ENCODE measurements at regions not wholly inside any gene's neighbourhood (a gene's known extent, or its start where the extent isn't known, plus 50 kb on each side); places are given as distances from the start of the nearest gene placed in this dataset.

- H3K4me1 ChIP-seq: peaks cover 16% of the 10 kb centered on the region
- H4K20me1 ChIP-seq: no peaks in the 10 kb centered on the region
- H3K27me3 ChIP-seq: no peaks in the 10 kb centered on the region
- no peak overlapping the region for H3K4me3 ChIP-seq
- TF ChIP-seq Cebpa-rat (IDR thresholded peaks at IDR 0.05): no peak
- H3K27ac ChIP-seq: no peak overlapping the region
- H3K9me3 ChIP-seq: no peaks in the 10 kb centered on the region
- H3K36me3 ChIP-seq: no peaks in the 10 kb centered on the region
- no peak overlapping the region for H3K4me2 ChIP-seq
- no peak overlapping the region for H3K9ac ChIP-seq
Measured at GRCh38 chr4:108331905-108332632, 163.3 kb upstream of the LEF1 start.

- H3K9me3 ChIP-seq: no peaks in the 10 kb centered on the region
- peaks cover 22% of the 10 kb centered on the region for H3K4me1 ChIP-seq
- no peaks in the 10 kb centered on the region for H4K20me1 ChIP-seq
- no peak for TF ChIP-seq Cebpa-rat (IDR thresholded peaks at IDR 0.05)
- no peaks in the 10 kb centered on the region for H3K36me3 ChIP-seq
- H3K9ac ChIP-seq: no peak overlapping the region
- no peak overlapping the region for H3K4me2 ChIP-seq
- no peak overlapping the region for H3K27ac ChIP-seq
- no peak overlapping the region for H3K4me3 ChIP-seq
- H3K27me3 ChIP-seq: no peaks in the 10 kb centered on the region
Measured at GRCh38 chr4:108328383-108328732, 159.6 kb upstream of the LEF1 start.

GRCh38 chr4:108327642-108328382 is 159.1 kb upstream of the LEF1 start:
- no peak overlapping the region for H3K4me2 ChIP-seq

GRCh38 chr4:108325561-108325960 is 156.8 kb upstream of the LEF1 start:
- Histone ChIP-seq H3K9ac (no peak overlapping the region), H3K4me3 (no peak overlapping the region), H3K27me3 (no peaks in the 10 kb centered on the region), H3K36me3 (no peaks in the 10 kb centered on the region), H3K4me2 (no peak overlapping the region), H3K9me3 (peaks cover 12% of the 10 kb centered on the region), H4K20me1 (no peaks in the 10 kb centered on the region), H3K4me1 (peaks cover 22% of the 10 kb centered on the region), H3K27ac (no peak overlapping the region)
- TF ChIP-seq Cebpa-rat (IDR thresholded peaks at IDR 0.05): no peak

More at GRCh38 chr4:108327642-108328382, 159.1 kb upstream of the LEF1 start:
- no peak overlapping the region for H3K9ac ChIP-seq
- H3K4me1 ChIP-seq: peaks cover 22% of the 10 kb centered on the region
- TF ChIP-seq Cebpa-rat (IDR thresholded peaks at IDR 0.05): no peak
- no peak overlapping the region for H3K27ac ChIP-seq
- no peaks in the 10 kb centered on the region for H3K27me3 ChIP-seq
- no peak overlapping the region for H3K4me3 ChIP-seq
- H3K36me3 ChIP-seq: no peaks in the 10 kb centered on the region
- H3K9me3 ChIP-seq: no peaks in the 10 kb centered on the region; the same call in 1 of the 2 replicates
- H4K20me1 ChIP-seq: no peaks in the 10 kb centered on the region

GRCh38 chr4:108324450-108324849 is 155.7 kb upstream of the LEF1 start:
- Histone ChIP-seq H3K9ac (no peak overlapping the region), H3K36me3 (no peaks in the 10 kb centered on the region), H3K4me3 (no peak overlapping the region), H4K20me1 (no peaks in the 10 kb centered on the region), H3K4me1 (peaks cover 20% of the 10 kb centered on the region), H3K27ac (no peak overlapping the region), H3K27me3 (no peaks in the 10 kb centered on the region), H3K4me2 (no peak overlapping the region), H3K9me3 (peaks cover 12% of the 10 kb centered on the region)
- no peak for TF ChIP-seq Cebpa-rat (IDR thresholded peaks at IDR 0.05)

GRCh38 chr4:108322497-108322896 is 153.8 kb upstream of the LEF1 start:
- Histone ChIP-seq H3K4me3 (no peak overlapping the region), H3K9me3 (peaks cover 12% of the 10 kb centered on the region)
- no peak for TF ChIP-seq Cebpa-rat (IDR thresholded peaks at IDR 0.05)

GRCh38 chr4:108320061-108320460 is 151.3 kb upstream of the LEF1 start:
- Histone ChIP-seq H3K4me2 (no peak overlapping the region), H3K4me1 (peaks cover 15% of the 10 kb centered on the region)

More at GRCh38 chr4:108322497-108322896, 153.8 kb upstream of the LEF1 start:
- H3K4me1 ChIP-seq: peaks cover 10% of the 10 kb centered on the region
- no peak overlapping the region for H3K9ac ChIP-seq
- H3K4me2 ChIP-seq: no peak overlapping the region
- H3K27me3 ChIP-seq: no peaks in the 10 kb centered on the region
- no peaks in the 10 kb centered on the region for H3K36me3 ChIP-seq
- no peaks in the 10 kb centered on the region for H4K20me1 ChIP-seq
- no peak overlapping the region for H3K27ac ChIP-seq

GRCh38 chr4:108317377-108317776 is 148.6 kb upstream of the LEF1 start:
- no peak overlapping the region for H3K4me2 ChIP-seq
- H3K9me3 ChIP-seq: peaks cover 8% of the 10 kb centered on the region
- no peak overlapping the region for H3K4me3 ChIP-seq
- no peak for TF ChIP-seq Cebpa-rat (IDR thresholded peaks at IDR 0.05)
- no peak overlapping the region for H3K9ac ChIP-seq
- no peaks in the 10 kb centered on the region for H3K36me3 ChIP-seq
- H3K27me3 ChIP-seq: no peaks in the 10 kb centered on the region
- H3K27ac ChIP-seq: no peak overlapping the region
- peaks cover 14% of the 10 kb centered on the region for H3K4me1 ChIP-seq
- H4K20me1 ChIP-seq: no peaks in the 10 kb centered on the region

More at GRCh38 chr4:108320061-108320460, 151.3 kb upstream of the LEF1 start:
- H3K4me3 ChIP-seq: no peak overlapping the region
- TF ChIP-seq Cebpa-rat (IDR thresholded peaks at IDR 0.05): no peak
- peaks cover 12% of the 10 kb centered on the region for H3K9me3 ChIP-seq
- H3K27me3 ChIP-seq: no peaks in the 10 kb centered on the region
- H3K27ac ChIP-seq: no peak overlapping the region
- H3K9ac ChIP-seq: no peak overlapping the region
- H4K20me1 ChIP-seq: no peaks in the 10 kb centered on the region
- no peaks in the 10 kb centered on the region for H3K36me3 ChIP-seq

GRCh38 chr4:108315694-108316093 is 147.0 kb upstream of the LEF1 start:
- Histone ChIP-seq H4K20me1 (no peaks in the 10 kb centered on the region), H3K4me3 (no peak overlapping the region), H3K36me3 (no peaks in the 10 kb centered on the region), H3K4me2 (peak overlapping the region; percentile 63), H3K27ac (no peak overlapping the region), H3K9me3 (peaks cover 4% of the 10 kb centered on the region; the same call in 1 of the 2 replicates), H3K9ac (no peak overlapping the region), H3K4me1 (peaks cover 14% of the 10 kb centered on the region), H3K27me3 (no peaks in the 10 kb centered on the region)
- TF ChIP-seq Cebpa-rat (IDR thresholded peaks at IDR 0.05): no peak
